M059J (cell line): ENCODE measurements at regions not wholly inside any gene's neighbourhood (a gene's known extent, or its start where the extent isn't known, plus 50 kb on each side); places are given as distances from the start of the nearest gene placed in this dataset.
A peak's percentile ranks its signal among the peaks of the same experiment; 100 is the strongest.

ENCODE experiments used
- DNase-seq: peaks from one replicate; pipeline ENCODE4 v3.0.0-alpha.2; 2012; ENCODE audit warnings: low read depth

GRCh38 chr4:155552180-155552579, 114.5 kb upstream of the GUCY1A1 start:
- DNase-seq: peak; percentile 82

- no peak for DNase-seq
Observed at GRCh38 chr4:155548173-155548572, 118.5 kb upstream of the GUCY1A1 start.

- no peak for DNase-seq
Observed at GRCh38 chr4:155546451-155546850, 120.2 kb upstream of the GUCY1A1 start.

- DNase-seq: no peak
Observed at GRCh38 chr4:155545456-155545855, 121.2 kb upstream of the GUCY1A1 start.

- no peak for DNase-seq
Observed at GRCh38 chr4:155544547-155544946, 122.1 kb upstream of the GUCY1A1 start.

- peak; percentile 76 for DNase-seq
Observed at GRCh38 chr4:155543126-155543765, 123.4 kb upstream of the GUCY1A1 start.

GRCh38 chr4:155542415-155542814, 124.2 kb upstream of the GUCY1A1 start:
- DNase-seq: no peak

- peak; percentile 12 for DNase-seq
Observed at GRCh38 chr4:155541716-155542115, 124.9 kb upstream of the GUCY1A1 start.

- no peak for DNase-seq
Observed at GRCh38 chr4:155540698-155541097, 126.0 kb upstream of the GUCY1A1 start.

- DNase-seq: peak; percentile 25
Observed at GRCh38 chr4:155539746-155540145, 126.9 kb upstream of the GUCY1A1 start.

- DNase-seq: no peak
Observed at GRCh38 chr4:155535802-155536454, 130.7 kb upstream of the GUCY1A1 start.

- DNase-seq: no peak
Observed at GRCh38 chr4:155532373-155533085, 134.1 kb upstream of the GUCY1A1 start.

- no peak for DNase-seq
Observed at GRCh38 chr4:155530857-155531256, 135.8 kb upstream of the GUCY1A1 start.

GRCh38 chr4:155530290-155530689, 136.4 kb upstream of the GUCY1A1 start:
- no peak for DNase-seq

GRCh38 chr4:155529716-155530115, 136.9 kb upstream of the GUCY1A1 start:
- DNase-seq: no peak

GRCh38 chr4:155529272-155529671, 137.4 kb upstream of the GUCY1A1 start:
- peak; percentile 43 for DNase-seq

- no peak for DNase-seq
Observed at GRCh38 chr4:155526452-155527169, 140.0 kb upstream of the GUCY1A1 start.

GRCh38 chr4:155524926-155525455, 141.7 kb upstream of the GUCY1A1 start:
- DNase-seq: no peak

GRCh38 chr4:155523358-155523757, 143.3 kb upstream of the GUCY1A1 start:
- DNase-seq: no peak

GRCh38 chr4:155522201-155522600, 144.4 kb upstream of the GUCY1A1 start:
- DNase-seq: peak; percentile 32

- DNase-seq: no peak
Observed at GRCh38 chr4:155521382-155521781, 144.6 kb upstream of the MAP9 start.

- no peak for DNase-seq
Observed at GRCh38 chr4:155515444-155516075, 138.8 kb upstream of the MAP9 start.
